ENCODE measurements at regions not wholly inside any gene's neighbourhood (a gene's known extent, or its start where the extent isn't known, plus 50 kb on each side); places are given as distances from the start of the nearest gene placed in this dataset.

DNA sequence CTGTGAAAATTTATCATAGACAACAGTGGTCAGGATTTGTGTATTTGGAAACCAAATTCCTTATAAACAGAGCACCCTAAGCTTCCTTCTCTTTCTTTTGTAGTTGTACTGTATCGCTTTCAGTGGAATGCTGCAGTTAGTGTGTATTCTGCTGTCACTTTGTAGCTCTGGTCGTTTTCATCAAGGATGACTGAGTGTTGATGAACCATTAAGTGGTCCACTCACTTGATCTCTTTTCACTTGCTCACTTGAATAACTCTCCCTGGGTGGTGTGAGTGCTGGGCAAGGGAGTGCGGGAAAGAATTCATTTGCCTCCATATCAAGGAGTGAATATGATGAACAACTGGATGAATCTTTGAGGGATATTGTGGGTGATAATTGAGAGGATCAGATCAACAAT lies 1225.7 kb upstream of the WWC1 start:
- H3K27ac ChIP-seq = no peak overlapping the region
- intact Hi-C loops (cut with DNase I) = no loop called here
- H3K36me3 ChIP-seq = no peaks in the 10 kb centered on the region
- no peak overlapping the region for H3K4me3 ChIP-seq
- no peaks in the 10 kb centered on the region for H3K27me3 ChIP-seq
- no peak for ATAC-seq
- TF ChIP-seq, protein P1, sequence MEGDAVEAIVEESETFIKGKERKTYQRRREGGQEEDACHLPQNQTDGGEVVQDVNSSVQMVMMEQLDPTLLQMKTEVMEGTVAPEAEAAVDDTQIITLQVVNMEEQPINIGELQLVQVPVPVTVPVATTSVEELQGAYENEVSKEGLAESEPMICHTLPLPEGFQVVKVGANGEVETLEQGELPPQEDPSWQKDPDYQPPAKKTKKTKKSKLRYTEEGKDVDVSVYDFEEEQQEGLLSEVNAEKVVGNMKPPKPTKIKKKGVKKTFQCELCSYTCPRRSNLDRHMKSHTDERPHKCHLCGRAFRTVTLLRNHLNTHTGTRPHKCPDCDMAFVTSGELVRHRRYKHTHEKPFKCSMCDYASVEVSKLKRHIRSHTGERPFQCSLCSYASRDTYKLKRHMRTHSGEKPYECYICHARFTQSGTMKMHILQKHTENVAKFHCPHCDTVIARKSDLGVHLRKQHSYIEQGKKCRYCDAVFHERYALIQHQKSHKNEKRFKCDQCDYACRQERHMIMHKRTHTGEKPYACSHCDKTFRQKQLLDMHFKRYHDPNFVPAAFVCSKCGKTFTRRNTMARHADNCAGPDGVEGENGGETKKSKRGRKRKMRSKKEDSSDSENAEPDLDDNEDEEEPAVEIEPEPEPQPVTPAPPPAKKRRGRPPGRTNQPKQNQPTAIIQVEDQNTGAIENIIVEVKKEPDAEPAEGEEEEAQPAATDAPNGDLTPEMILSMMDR (IDR thresholded peaks at IDR 0.05) = no peak
- no peaks in the 10 kb centered on the region for H3K9me3 ChIP-seq
- DNase-seq = no peak
- H3K4me1 ChIP-seq = no peaks in the 10 kb centered on the region

DNA sequence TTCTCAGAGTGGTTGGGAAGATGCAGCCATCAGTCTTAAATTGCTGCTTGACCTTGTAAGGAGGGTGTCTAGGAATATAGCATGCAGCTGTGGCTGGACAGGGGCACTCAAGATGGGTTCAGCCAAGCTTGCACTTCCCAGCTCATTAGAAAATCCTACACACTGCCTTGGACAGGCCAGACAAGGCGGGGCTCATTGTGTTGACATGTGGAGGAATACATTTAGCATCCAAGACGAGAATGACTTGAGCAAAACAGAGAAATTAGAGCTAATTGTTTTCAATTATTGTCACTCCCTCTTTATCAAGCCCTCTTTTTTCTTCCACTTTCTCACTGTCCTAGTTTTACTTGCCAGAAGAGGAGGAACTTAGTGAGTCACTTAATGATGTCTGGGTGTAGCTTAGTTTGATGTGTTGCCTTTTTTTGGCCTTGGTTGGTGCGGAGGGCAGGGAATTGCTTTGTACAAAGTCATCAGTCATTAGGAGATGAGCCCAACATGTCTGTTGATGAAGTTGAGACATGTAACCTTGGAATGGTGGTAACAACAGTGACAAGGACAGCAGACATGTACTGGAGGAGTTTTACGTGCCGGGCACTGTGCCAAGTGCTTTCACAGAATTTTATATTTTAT lies 1219.3 kb upstream of the WWC1 start:
- TF ChIP-seq, protein P1 (IDR thresholded peaks at IDR 0.05) = no peak
- DNase-seq (no peak), ATAC-seq (no peak)
- Histone ChIP-seq H3K27me3 (no peaks in the 10 kb centered on the region), H3K4me1 (no peaks in the 10 kb centered on the region), H3K27ac (no peak overlapping the region), H3K4me3 (no peak overlapping the region), H3K9me3 (no peaks in the 10 kb centered on the region), H3K36me3 (no peaks in the 10 kb centered on the region)
- intact Hi-C loops (cut with DNase I) = no loop called here

DNA sequence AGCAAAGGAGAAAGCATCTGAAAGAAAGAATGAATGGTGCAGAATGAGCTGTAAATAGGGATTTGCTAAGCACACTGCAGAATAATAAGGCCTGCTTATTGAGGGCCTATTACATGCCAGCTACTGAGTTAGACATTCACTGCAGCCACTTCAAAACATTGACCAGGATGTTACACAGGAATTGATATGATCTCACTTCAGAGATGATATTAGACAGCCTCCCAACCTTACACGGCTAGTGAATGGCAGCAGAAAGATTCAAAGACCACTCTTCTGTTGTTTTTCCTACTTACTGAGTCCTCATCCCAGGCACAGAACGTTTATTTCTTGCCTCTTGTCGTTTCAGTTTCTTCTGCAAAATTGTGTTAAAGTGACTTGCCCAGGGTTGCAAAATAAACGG lies 1209.9 kb upstream of the WWC1 start:
- Histone ChIP-seq H3K36me3 (no peaks in the 10 kb centered on the region), H3K4me1 (no peaks in the 10 kb centered on the region), H3K9me3 (no peaks in the 10 kb centered on the region), H3K27ac (no peak overlapping the region), H3K27me3 (no peaks in the 10 kb centered on the region), H3K4me3 (no peak overlapping the region)
- TF ChIP-seq, protein P1 (IDR thresholded peaks at IDR 0.05) = no peak
- ATAC-seq = no peak
- no peak for DNase-seq
- intact Hi-C loops (cut with DNase I) = no loop called here

DNA sequence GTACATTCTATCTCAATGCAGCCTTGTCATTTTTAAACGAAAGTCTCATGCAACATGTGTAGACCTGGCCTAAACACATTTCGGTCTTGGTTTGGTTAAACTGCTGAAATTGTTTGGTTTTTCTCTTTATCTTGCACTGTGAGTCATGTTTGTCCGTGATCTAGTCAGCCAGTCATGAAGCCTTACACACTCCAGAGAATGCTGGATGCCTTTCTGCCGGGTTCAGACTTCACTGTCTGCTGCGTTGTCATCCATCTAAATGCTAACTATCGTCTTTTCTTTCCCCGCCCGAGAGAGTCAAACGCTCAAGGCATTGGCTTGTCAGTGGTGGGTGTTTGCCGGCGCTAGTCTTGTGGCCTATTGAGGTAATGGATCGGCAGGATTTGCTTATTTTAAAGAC lies 1194.6 kb upstream of the WWC1 start:
- Histone ChIP-seq H3K9me3 (no peaks in the 10 kb centered on the region), H3K27ac (no peak overlapping the region), H3K4me3 (no peak overlapping the region), H3K36me3 (no peaks in the 10 kb centered on the region), H3K27me3 (no peaks in the 10 kb centered on the region), H3K4me1 (no peaks in the 10 kb centered on the region)
- TF ChIP-seq, protein P1 (IDR thresholded peaks at IDR 0.05) = no peak
- DNase-seq (no peak), ATAC-seq (no peak)
- intact Hi-C loops (cut with DNase I) = no loop called here

DNA sequence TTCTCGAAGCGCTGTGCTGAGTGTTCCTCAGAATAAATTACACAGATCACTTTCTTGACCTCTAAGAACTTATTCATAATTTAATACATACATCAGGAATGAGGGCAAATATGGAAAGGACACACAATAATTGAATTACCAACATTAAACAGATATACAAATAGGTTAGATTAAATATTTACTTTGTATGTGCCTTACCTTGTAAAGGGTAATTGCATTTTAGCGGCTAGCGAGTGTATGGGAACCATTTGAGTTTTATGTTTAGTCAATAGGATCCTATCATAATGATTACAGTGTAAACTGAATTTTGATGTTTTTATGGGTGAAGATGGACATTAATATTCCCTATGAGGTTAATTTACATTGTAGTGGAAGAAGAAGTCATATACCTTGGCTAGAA lies 1187.1 kb upstream of the WWC1 start:
- H3K9me3 ChIP-seq = no peaks in the 10 kb centered on the region
- intact Hi-C loops (cut with DNase I) = no loop called here
- ATAC-seq (no peak), DNase-seq (no peak)
- no peak overlapping the region for H3K4me3 ChIP-seq
- no peak overlapping the region for H3K27ac ChIP-seq
- H3K4me1 ChIP-seq = no peaks in the 10 kb centered on the region
- TF ChIP-seq, protein P1 (IDR thresholded peaks at IDR 0.05) = no peak
- H3K27me3 ChIP-seq = no peaks in the 10 kb centered on the region
- no peaks in the 10 kb centered on the region for H3K36me3 ChIP-seq

DNA sequence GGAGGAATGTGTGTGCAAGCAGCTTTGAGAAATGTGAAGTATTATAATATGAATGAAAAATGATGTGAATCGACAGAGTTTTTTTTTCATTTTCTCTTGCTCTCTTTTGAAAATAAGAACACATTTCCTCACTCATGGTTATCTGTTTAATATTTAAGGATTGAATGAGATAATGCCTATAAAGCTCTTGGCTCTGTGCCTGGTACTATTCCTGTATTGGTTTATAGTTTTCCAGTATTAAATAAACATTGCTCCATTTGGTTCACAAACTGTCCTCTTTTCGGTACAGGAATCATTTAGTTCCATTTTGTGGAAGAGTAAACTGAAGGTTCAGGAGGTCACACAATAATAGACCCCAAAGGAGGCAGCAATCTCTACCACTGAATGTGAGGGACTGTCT lies 1185.5 kb upstream of the WWC1 start:
- intact Hi-C loops (cut with DNase I) = no loop called here
- ATAC-seq (no peak), DNase-seq (no peak)

More for the DNA sequence above, 1185.5 kb upstream of the WWC1 start:
- TF ChIP-seq, protein P1 (IDR thresholded peaks at IDR 0.05) = no peak
- H3K4me1 ChIP-seq = no peaks in the 10 kb centered on the region
- no peaks in the 10 kb centered on the region for H3K27me3 ChIP-seq
- no peak overlapping the region for H3K27ac ChIP-seq
- H3K36me3 ChIP-seq = no peaks in the 10 kb centered on the region
- H3K9me3 ChIP-seq = no peaks in the 10 kb centered on the region
- no peak overlapping the region for H3K4me3 ChIP-seq

All from upper lobe of right lung (tissue), 1 donor.